ENCODE measurements at regions not wholly inside any gene's neighbourhood (a gene's known extent, or its start where the extent isn't known, plus 50 kb on each side); places are given as distances from the start of the nearest gene placed in this dataset.
"Not testable (repeated sequence)": the region's sequence is repeated elsewhere in the genome, so short reads cannot be mapped to it uniquely, and the experiment has no call there.

- DNase-seq: not testable (repeated sequence)
Measured at GRCh38 chr10:61037261-61037830, 93.4 kb upstream of the RHOBTB1 start.

DNA sequence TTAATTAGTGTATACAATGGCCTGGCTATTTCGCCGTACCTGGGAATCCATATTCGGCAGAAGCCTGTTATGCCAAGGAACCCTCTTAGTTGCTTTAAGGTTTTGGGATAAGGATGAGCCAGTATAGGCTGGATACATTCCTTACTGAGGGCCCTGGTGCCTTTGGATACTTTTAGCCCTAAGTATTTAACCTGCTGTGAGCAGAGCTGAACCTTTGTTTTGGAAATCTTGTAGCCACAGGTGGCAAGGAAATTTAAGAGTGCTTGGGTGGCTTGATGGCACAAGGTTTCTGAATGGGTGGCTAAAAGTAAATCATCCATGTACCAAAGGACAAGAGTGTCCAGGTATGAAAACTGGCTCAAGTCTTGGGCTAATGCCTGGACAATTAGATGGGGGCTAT is 92.2 kb upstream of the RHOBTB1 start:
- DNase-seq: not testable (repeated sequence)

DNA sequence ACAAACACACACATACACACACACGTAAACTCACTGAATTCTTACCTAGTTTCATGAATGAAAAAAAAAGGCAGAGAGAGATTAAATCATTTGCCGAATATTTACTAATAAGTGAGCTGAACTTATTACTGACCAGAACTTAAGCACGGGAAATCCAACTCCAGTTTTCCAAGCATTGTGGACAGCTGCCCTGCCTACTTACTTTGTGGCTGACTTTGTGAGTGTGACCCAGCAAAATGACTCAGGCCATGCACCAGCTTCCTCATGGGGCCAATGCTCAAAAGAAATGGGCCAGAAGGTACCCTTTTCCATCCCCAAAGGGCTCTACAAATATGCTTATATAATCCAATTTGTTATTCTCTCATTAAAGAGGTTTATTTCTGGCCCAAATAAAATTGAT is 87.4 kb upstream of the RHOBTB1 start:
- DNase-seq: no peak

DNA sequence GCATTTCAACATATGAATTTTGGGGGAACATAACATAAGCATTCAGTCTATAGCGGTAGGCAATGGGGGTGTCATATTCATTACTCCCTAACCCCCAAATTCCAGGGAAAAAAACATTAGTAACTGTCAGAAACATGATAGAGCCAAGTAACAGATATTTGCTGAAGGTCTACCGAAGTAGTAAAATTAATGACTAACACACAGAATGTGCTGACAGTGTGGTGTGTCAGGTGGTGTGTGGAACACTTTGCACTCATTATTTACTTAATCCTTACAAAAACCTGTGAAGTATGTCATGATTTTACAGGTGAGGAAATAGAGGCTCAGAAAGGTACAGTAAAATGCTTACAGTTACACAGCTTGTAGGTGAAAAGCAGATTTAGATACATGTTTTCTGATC is 85.4 kb upstream of the RHOBTB1 start:
- no peak for DNase-seq

GRCh38 chr10:61028861-61029361 is 84.9 kb upstream of the RHOBTB1 start:
- no peak for DNase-seq

- no peak for DNase-seq
Measured at GRCh38 chr10:61024856-61025201, 80.8 kb upstream of the RHOBTB1 start.

DNA sequence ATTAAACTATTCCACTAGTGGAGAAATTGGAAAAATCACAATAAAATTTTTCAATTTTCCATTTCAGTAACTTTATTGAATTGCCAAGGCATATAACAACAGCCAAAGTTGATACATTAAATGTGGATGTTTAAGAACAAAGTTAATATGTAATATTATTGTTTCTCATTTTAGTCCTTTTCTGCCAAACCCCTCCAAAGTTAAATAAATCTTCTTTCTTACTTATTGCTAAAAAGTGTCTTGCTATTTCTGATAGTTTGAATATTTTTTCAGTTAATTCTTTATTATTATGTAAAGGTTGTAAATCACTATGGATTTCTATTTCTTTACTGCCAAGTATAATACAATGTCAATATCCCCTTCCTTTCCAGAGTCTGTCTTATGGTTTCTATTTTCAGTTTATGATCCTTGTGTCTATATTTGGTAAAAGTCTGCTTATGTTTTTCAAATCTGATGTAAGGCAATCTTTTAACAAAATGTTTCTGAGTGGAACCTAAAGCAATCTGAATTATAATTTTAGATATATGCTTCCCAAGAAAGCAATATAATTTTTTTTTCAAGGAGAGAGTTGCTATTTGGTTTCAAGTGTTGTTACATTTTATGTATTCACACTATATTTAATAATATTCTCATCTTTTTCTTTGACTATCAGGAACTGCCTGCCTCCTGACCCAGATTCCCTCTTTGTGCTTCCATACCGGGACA is 80.3 kb upstream of the RHOBTB1 start:
- DNase-seq: no peak

GRCh38 chr10:61023053-61023452 is 79.1 kb upstream of the RHOBTB1 start:
- no peak for DNase-seq

DNA sequence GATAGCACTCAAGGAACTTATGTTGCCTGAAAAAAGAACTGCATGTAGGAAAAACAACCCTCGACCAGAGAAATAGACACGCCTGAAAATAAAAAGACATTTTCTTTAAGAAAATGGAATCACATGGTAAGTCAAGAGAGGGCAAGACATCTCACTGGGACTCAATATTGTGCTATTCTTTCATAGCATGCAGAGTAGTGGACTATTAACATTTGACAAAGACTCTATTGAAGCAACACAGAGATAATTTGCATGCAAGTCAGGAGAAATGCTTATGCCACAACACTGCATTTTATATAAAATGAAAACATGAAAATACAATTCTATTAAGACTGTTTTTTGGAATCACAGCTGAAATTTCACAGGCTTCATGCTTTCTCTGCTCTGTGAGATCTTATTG is 77.9 kb upstream of the RHOBTB1 start:
- no peak for DNase-seq

GRCh38 chr10:61020420-61021158 is 76.6 kb upstream of the RHOBTB1 start:
- DNase-seq: no peak

DNA sequence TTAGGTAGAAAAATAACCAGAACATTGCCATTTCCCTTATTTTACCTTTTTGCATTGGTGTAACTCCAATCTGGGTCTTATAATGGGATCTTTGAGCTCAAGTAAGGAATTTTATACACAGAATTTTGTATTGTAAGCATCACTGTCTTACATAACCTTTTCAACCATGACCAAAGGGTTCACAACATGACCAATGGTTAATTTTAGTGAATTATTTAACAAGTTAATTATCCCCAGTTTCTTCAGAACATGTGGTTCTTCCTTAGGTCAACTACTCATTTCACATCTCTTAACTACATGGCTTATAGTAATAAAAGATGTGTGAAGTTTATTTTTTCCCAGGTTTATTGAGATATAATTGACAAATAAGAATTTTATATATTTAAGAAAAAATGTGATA is 74.2 kb upstream of the RHOBTB1 start:
- DNase-seq: no peak

DNA sequence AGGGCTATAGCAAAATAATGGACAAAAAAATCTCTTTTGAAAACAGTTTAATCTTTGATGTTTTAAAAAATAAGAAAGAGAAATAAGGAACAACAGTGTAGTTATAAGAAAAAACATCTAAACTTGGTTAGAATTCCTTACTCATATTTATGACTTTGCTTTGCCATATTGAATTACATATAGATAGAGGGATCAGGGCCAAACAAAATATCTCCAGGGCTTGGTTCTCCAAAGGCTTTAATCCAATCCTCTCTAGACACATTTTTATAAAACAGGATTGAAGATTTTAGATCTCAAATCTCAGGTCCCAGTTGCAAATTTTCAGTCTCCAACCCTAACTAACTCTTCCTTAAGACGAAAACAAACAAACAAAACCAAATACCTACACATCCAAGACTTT is 72.6 kb upstream of the RHOBTB1 start:
- no peak for DNase-seq

DNA sequence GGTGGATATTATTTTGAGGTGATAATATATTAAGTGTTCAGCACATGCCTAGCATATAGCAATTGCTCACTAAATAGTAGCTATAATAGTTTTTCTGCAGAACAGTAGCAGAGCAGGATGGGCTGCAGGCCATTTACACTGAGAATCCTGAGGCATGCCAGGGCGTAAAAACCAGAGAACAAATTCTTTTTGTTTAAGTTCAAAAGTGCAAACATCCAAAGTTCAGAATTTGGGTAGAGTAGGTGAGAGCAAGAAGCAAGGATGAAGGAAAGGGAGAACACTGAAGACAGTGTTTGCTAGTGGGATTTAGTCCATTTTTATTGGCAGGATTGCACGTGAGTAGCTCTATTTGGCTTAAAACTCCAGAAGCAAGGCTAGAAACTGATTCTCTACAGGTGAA is 72.0 kb upstream of the RHOBTB1 start:
- DNase-seq: no peak

DNA sequence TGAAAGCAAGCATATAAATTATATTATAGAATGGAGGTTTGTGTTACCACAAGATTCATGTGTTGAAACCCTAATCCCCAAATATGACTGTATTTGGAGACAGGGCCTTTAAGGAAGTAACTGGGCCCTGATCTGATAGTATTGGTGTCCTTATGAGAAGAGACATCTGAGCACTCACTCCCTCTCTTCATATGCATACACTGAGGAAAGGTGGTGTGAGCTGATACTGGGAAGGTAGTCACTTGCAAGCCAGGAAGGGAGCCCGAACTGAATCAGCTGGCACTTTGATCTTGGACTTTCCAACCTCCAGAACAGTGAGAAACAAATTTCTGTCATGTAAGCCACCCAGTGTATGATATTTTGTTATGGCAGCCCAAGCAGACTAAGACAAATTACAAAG is 66.9 kb upstream of the RHOBTB1 start:
- DNase-seq: no peak

- not testable (repeated sequence) for DNase-seq
Measured at GRCh38 chr10:61003069-61003468, 59.1 kb upstream of the RHOBTB1 start.

- no peak for DNase-seq
Measured at GRCh38 chr10:61001731-61002122, 57.7 kb upstream of the RHOBTB1 start.

DNA sequence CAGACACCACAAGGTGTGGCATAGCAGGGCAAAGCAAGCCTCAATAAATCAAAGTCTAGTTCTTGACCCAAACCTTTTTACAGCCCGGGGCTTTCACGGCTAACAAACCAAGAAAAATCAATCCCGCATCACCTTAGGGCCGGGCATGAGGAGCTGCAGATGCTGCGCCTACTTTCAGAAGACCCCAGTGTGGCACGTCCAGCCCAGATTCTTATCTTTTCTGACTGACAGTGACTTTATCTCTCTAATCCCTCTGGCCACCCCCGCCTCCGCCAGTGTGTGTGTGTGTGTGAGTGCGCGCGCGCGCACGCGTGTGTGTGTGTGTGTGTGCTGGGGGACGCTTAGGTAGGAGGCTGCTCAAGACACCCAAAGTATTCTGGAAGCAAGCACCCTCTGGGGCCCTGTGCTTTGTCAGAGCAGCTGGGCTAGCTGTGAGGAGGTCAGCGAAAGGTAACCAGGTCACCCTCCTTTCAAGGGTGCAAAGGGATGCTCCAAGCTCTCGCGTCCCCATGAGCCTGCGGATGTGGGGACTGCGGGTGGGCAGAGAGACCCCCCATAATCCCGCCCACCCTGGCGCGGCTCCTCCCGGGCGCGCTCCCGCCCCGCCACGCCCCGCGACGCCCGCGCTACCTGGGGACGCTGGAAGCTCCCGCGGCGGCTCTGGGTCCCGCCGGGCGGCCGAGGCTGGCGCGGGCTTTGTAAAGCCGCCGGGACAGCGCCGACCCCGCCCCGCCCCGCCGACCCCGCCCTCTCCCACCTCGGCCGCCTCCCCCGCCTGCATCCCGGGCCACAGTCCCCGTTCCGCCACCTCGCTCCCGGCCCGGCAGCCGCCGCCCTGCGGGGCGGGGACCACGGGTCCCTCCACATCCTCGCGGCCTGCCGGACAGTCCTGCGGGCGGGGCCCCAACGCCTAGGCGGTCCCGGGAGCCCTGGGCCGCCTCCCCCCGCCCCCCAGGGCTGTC is 57.1 kb upstream of the RHOBTB1 start:
- no peak for DNase-seq

DNA sequence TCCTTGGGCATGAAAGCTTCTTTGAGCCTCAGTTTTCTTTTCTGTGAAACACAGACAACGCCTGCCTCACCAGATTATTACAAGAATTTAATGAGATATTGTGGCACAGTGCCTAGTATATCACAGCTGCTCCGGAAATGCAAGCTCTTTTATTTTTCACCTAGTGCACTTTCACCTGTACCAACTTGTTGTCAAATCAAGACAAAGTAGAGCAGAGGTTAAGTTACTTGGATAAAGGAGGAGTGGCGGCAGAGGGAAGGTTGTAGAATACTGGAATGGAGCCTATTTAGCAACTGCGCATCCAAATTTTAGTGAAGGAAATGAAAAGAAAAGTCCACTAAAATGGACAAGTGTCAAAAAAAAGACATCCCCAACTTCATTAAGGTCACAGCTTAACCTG is 54.9 kb upstream of the RHOBTB1 start:
- DNase-seq: no peak

DNA sequence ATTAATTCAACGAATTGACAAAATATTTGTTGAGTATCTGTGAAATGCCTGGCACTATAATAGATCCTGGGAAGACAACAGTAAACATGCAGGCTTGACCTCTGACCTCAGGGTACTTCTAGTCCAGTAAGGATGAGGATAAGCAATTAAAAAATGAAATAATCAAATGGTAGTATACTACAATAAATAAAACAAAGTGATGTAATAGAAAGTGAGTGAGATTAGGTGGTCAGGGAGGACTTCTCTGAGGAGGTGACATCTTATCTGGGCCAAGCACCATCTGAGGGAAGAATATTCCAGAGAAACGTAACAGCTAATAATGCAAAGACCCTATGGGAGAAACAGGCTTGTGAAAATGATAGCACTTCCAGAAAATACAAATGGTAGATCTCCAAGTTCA is 50.1 kb upstream of the RHOBTB1 start:
- no peak for DNase-seq
